ENCODE measurements at regions not wholly inside any gene's neighbourhood (a gene's known extent, or its start where the extent isn't known, plus 50 kb on each side); places are given as distances from the start of the nearest gene placed in this dataset.

DNA sequence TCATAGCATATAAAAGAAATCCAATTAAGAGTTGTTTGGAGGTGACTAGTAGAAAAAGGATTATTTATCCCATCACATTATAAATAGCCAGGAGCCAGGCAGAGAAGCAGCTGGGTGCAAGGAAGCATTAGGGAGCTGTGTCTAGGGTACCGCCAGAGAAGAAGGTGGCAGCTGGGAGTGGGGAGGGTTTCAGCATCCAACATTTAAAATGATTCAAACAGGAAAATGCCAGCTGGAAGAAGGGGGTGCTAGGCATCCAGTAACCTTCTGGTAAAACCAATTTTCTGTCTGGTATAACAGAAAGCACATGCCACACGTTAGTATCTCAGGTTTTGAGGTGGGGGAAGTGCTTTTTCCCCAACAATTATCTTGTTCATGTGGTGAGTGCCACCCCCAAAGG is 452.4 kb downstream of the ZEB2 start:
- Histone ChIP-seq H3K79me2 (ENCODE audit: insufficient read depth, low read length) (no peaks in the 10 kb centered on the region), H3K36me3 (replicated peaks in 1 of 2; ENCODE audit: control insufficient read depth in 1 of 2, insufficient read depth in 2 of 2, low read length in 2 of 2) (no peaks in the 10 kb centered on the region), H3K27ac (ENCODE audit: low read depth in 1 of 2, low read length in 2 of 2) (no peak overlapping the region), H3K4me2 (replicated peaks; ENCODE audit: extremely low read depth, low read length, poor library complexity, severe bottlenecking) (no peak overlapping the region), H3K27me3 (ENCODE audit: control insufficient read depth in 2 of 2, insufficient read depth in 2 of 2, low read length in 2 of 2) (no peaks in the 10 kb centered on the region), H3K9me3 (replicated peaks in 1 of 2; ENCODE audit: control insufficient read depth in 1 of 2, insufficient read depth in 1 of 2, low read length in 2 of 2) (no peaks in the 10 kb centered on the region), H4K20me1 (ENCODE audit: insufficient read depth, low read length) (no peaks in the 10 kb centered on the region), H3K4me3 (replicated peaks in 1 of 3; ENCODE audit: low read depth in 2 of 3, low read length in 3 of 3) (no peak overlapping the region), H3K4me1 (ENCODE audit: control insufficient read depth in 1 of 2, insufficient read depth in 2 of 2, low read length in 2 of 2) (no peaks in the 10 kb centered on the region), H2AFZ (ENCODE audit: insufficient read depth, low read depth, low read length, poor library complexity, severe bottlenecking) (no peak overlapping the region), H3K9ac (ENCODE audit: insufficient read depth, low read length, poor library complexity, severe bottlenecking) (no peak overlapping the region)
- DNase-seq = no peak
- no CpG with 5 or more reads among the region's 2 CpGs for WGBS (ENCODE audit: insufficient coverage)
- peaks cover 5% of the 10 kb centered on the region for H3K4me1 Mint-ChIP-seq
- intact Hi-C loops (cut with micrococcal nuclease) = no loop called here
- H3K27ac Mint-ChIP-seq = peak overlapping the region in 1 of 7 donors; percentile 23
- H3K4me3 Mint-ChIP-seq = no peak overlapping the region
- no peaks in the 10 kb centered on the region for H3K36me3 Mint-ChIP-seq
- H3K9me3 Mint-ChIP-seq = no peaks in the 10 kb centered on the region
- TF ChIP-seq, protein P1, sequence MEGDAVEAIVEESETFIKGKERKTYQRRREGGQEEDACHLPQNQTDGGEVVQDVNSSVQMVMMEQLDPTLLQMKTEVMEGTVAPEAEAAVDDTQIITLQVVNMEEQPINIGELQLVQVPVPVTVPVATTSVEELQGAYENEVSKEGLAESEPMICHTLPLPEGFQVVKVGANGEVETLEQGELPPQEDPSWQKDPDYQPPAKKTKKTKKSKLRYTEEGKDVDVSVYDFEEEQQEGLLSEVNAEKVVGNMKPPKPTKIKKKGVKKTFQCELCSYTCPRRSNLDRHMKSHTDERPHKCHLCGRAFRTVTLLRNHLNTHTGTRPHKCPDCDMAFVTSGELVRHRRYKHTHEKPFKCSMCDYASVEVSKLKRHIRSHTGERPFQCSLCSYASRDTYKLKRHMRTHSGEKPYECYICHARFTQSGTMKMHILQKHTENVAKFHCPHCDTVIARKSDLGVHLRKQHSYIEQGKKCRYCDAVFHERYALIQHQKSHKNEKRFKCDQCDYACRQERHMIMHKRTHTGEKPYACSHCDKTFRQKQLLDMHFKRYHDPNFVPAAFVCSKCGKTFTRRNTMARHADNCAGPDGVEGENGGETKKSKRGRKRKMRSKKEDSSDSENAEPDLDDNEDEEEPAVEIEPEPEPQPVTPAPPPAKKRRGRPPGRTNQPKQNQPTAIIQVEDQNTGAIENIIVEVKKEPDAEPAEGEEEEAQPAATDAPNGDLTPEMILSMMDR (IDR thresholded peaks at IDR 0.05) = no peak
- H3K27me3 Mint-ChIP-seq (ENCODE audit: low read depth in 3 of 3) = peaks cover 0 to 2% (median 0%) of the 10 kb centered on the region in 3 donors

DNA sequence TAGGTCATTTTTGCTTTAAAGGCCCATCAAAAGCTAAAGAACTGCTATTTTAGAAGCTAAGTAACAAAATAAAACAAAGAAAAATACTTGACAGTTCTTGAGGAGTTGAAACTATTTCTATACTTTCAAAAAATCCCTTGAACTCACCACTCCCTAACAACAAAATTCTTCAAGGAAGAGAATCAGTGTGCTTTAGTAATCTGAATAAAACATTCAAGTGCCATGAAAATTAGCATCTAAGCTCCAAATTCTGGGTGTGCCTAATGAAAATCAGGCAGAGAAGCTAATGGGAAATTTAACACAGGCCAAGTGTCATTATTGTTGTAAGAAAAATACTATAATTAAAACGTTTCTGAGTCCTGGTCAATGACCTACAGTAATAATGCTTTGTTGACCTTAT is 456.3 kb downstream of the ZEB2 start:
- Histone ChIP-seq H3K36me3 (replicated peaks in 1 of 2; ENCODE audit: control insufficient read depth in 1 of 2, insufficient read depth in 2 of 2, low read length in 2 of 2) (no peaks in the 10 kb centered on the region), H3K9ac (ENCODE audit: insufficient read depth, low read length, poor library complexity, severe bottlenecking) (no peak overlapping the region), H2AFZ (ENCODE audit: insufficient read depth, low read depth, low read length, poor library complexity, severe bottlenecking) (no peak overlapping the region), H3K4me1 (ENCODE audit: control insufficient read depth in 1 of 2, insufficient read depth in 2 of 2, low read length in 2 of 2) (no peaks in the 10 kb centered on the region), H3K4me2 (replicated peaks; ENCODE audit: extremely low read depth, low read length, poor library complexity, severe bottlenecking) (no peak overlapping the region), H4K20me1 (ENCODE audit: insufficient read depth, low read length) (no peaks in the 10 kb centered on the region), H3K4me3 (replicated peaks in 1 of 3; ENCODE audit: low read depth in 2 of 3, low read length in 3 of 3) (no peak overlapping the region), H3K27ac (ENCODE audit: low read depth in 1 of 2, low read length in 2 of 2) (no peak overlapping the region), H3K9me3 (replicated peaks in 1 of 2; ENCODE audit: control insufficient read depth in 1 of 2, insufficient read depth in 1 of 2, low read length in 2 of 2) (peaks cover 0 to 2% of the 10 kb centered on the region in 2 donors), H3K79me2 (ENCODE audit: insufficient read depth, low read length) (no peaks in the 10 kb centered on the region), H3K27me3 (ENCODE audit: control insufficient read depth in 2 of 2, insufficient read depth in 2 of 2, low read length in 2 of 2) (no peaks in the 10 kb centered on the region)
- no peak for DNase-seq
- WGBS (ENCODE audit: insufficient coverage) = no CpG with 5 or more reads among the region's 1 CpG
- H3K27me3 Mint-ChIP-seq (ENCODE audit: low read depth in 3 of 3) = peaks cover 0 to 4% (median 0%) of the 10 kb centered on the region in 3 donors
- H3K27ac Mint-ChIP-seq = no peak overlapping the region
- peaks cover 0 to 4% (median 2%) of the 10 kb centered on the region in 7 donors for H3K9me3 Mint-ChIP-seq
- no peaks in the 10 kb centered on the region for H3K36me3 Mint-ChIP-seq
- no peaks in the 10 kb centered on the region for H3K4me1 Mint-ChIP-seq
- TF ChIP-seq, protein P1 (IDR thresholded peaks at IDR 0.05) = no peak
- H3K4me3 Mint-ChIP-seq = no peak overlapping the region
- intact Hi-C loops (cut with micrococcal nuclease) = no loop called here

All from CD14-positive monocyte (primary cell).